NCI-H2081 (cell line): ENCODE measurements at regions not wholly inside any gene's neighbourhood (a gene's known extent, or its start where the extent isn't known, plus 50 kb on each side); places are given as distances from the start of the nearest gene placed in this dataset.
"Not testable (repeated sequence)": the region's sequence is repeated elsewhere in the genome, so short reads cannot be mapped to it uniquely, and the experiment has no call there.

ENCODE experiments used
- DNase-seq, 2 experiments: peaks; one replicate each; lab custom pipeline; 2025; lab: John Stamatoyannopoulos, UW

DNA sequence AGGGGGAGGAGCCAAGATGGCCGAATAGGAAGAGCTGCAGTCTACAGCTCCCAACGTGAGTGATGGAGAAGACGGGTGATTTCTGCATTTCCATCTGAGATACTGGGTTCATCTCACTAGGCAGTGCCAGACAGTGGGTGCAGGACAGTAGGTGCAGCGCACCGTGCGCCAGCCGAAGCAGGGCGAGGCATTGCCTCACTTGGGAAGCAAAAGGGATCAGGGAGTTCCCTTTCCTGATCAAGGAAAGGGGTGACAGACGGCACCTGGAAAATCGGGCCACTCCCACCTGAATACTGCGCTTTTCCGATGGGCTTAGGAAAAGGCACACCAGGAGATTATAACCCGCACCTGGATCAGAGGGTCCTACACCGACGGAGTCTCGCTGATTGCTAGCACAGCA lies 121.1 kb upstream of the SESTD1 start:
- not testable (repeated sequence) for DNase-seq

DNA sequence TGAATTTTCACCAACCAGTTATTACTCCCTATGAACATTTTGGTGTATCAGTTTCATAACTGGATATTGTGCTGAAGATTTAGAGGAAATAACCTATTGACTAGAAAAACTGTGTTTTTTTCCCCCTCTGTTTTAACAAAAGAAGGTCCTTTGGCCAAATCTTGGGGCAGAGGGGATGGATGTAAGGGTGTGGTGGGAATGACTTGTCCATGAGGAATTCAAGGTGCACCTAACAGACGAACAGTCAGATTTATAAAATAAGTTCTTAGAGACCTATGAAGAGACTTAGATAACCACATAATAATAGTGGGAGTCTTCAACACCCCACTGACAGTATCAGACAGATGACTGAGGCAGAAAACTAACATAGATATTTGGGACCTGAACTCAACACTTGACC lies 119.3 kb upstream of the SESTD1 start:
- no peak for DNase-seq

GRCh38 chr2:179377296-179377695 lies 112.7 kb upstream of the SESTD1 start:
- no peak for DNase-seq

GRCh38 chr2:179376881-179377280 lies 112.2 kb upstream of the SESTD1 start:
- DNase-seq, result no peak

- DNase-seq, result no peak
These were observed 109.2 kb upstream of the SESTD1 start for GRCh38 chr2:179373816-179374215.

DNA sequence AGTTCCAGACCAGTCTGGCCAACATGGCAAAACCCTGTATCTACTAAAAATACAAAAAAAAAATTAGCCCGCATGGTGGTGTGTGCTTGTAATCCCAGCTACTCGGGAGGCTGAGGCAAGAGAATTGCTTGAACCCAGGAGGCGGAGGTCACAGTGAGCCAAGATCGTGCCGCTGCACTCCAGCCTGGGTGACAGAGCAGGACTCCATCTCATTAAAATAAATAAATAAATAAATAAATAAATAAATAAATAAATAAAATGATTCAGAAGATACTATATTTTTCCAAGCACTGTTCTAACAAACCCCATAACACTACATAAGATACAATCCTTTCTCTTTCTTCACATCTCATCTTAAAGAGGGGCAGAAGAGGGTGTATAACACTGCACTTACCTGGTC lies 100.9 kb upstream of the SESTD1 start:
- not testable (repeated sequence) for DNase-seq

DNA sequence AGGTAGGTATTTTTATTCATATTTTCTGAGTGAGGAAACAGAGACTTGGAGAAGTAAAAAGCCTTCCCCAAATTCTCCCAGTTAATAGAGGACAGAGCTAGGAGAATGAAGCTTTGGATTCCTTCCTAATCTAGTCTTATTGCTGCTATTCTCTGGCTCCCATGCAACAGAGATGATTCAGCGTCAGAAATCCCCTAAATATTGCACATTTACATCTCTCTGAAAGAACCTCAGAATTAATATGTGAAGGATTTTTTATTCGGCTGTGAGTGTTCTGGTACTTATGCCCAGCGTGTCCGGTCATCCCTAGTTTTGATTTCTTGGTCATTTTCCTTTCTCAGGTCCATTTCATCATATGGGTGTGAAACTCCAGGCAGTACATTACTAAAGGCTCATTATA lies 91.2 kb upstream of the SESTD1 start:
- DNase-seq, result no peak

DNA sequence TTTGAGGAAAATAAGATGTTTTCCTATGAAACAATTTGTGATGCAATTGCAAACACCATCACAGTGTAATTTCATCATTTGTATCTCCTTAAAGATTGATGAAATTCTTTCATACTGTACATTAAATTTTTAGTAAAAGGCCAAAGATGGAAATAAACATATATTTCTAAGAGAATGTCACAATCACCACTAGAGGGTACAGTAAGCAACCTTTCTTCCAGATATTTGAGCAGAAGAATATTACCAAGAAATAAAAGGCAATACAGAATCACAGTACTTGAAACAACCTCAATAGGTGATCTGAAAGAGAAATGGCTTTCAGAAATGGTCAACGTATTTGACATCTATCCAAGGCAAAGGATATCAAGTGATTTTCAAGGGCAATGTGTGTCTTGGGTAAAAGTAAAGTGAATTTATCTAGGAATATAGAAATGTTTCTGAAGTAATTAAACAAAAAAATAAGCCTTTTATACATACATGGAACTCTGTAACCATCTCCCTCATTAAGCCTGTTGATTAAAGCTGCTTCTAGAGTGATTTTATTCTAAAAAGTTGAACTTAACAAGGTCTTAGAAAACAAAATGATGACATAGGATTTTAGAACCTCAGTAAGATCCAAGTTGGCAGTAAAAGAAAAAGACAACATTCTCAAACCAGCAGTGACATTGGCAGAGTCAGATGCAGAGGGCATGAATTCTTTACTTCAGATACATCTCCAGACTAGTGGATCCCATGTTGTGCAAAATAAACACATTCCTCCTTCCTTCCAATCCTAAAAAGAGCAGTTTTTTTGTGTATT lies 90.3 kb upstream of the SESTD1 start:
- DNase-seq, result no peak

DNA sequence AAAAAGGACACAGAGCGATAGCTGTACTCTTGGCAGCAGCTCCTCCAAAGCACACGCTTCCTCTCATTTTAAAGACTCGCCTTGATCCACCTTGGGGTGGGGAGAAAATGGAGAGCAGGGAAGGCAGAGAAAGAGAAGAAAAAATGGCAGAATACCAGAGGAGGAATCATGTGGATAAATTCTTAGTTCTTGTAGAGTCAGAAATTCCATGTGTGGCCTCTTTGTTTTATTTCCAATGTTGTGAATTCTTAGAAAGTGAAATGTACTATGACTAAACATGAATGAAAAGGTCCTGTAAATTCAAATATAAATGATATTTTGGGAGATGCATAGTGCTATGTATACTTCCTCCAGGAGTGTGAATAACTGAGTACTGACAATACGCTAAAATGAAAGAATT lies 89.7 kb upstream of the SESTD1 start:
- no peak for DNase-seq

- no peak for DNase-seq
These were observed 87.5 kb upstream of the SESTD1 start for GRCh38 chr2:179352181-179352580.

GRCh38 chr2:179351057-179351456 lies 86.4 kb upstream of the SESTD1 start:
- DNase-seq, result no peak

GRCh38 chr2:179349670-179350303 lies 85.2 kb upstream of the SESTD1 start:
- no peak for DNase-seq

DNA sequence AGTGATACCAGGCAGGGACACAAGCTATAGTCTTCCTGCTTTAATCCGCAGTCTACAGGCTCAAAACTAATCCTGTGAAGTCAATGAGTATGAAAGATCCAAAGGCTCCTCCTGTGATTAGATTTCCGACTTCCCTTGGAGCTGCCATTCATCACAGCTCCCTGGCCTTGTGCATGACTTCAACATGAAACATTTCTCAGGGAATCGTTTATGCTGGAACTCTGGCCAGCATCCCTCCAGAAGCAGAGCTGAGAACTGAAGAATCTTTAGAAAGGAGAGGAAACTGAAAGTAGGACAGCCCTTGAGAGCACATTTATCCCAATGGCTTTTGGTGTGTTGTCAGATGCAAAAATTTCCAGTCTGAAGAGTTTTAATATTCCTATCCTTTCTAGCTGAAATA lies 84.3 kb upstream of the SESTD1 start:
- DNase-seq, result no peak

GRCh38 chr2:179344970-179345369 lies 80.3 kb upstream of the SESTD1 start:
- no peak for DNase-seq

DNA sequence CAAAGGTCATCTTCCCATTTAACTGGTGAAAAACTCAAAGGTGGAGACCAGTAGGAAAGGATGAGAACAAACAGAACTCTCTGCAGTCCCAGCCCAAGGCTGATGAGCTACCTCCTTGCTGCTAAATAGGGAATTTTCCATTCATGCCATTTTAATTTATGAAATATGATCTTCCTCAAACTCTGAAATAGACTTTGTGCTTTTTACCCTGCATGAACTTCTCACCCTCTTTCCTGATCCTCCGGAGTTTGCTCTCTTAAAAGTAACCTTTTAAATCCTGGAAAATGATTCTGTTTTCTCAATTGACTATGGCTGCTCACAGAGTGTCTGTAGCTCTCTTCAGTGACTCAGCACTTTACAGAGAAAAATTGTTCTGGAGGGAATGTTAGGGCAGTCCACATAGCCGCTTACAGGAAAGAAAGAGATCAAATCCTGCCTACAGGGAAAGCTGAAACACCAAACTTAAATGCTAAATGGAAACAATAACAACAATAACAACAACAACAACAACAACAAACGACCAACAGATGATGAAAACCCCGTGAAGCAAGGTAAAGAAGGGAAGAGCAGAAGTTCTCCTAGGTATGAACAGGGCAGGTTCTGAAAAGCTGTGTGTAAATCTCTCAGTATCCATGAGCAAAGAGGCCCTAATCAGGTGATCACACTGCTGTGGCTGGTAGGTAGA lies 79.8 kb upstream of the SESTD1 start:
- DNase-seq, result no peak

DNA sequence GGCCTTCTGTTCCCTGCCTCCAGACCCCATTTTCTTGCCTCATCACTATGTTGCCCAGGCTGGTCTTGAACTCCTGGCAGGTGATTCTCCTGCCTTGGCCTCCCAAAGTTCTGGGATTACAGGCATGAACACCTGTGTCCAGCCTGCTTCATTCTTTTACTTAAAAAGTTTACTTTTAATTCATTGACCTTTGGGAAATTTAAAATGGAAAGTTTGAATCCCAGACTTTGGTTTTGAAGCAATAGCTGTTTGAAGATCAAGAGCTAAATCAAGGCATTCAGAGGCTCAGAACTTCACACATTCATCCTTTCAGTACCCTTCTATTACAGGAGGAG lies 79.3 kb upstream of the SESTD1 start:
- no peak for DNase-seq

DNA sequence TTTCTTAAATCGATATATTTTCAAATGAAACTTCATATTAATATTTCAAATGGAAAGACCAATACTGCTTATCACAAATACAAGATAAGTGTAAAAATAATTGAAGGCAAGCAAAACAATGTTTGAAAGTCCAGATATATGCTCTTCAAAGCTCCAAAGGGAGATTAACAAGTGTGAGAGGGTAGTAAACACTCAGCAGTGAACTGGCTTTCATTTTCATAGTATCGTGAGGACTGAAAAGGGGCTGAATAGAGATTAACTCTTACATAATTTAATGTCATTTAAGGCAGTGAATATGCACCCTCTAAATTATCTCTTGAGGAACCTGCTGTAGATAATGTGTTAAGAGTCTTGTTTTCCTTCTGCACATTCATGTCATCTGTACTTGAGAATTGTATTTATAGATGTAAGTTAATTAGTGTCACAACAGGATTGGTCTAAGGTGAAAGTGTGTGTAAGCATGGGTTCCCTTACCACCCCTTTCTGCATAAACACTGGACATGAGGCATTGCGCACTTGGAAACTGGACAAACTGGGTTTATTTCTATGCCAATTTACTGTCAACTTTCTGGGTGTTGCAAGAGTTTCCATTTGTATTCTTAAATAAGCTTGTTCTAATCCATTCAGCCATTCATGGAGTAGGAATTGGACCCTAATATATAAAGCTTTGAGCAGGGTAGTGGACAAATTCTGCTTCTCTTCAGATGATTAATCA lies 76.7 kb upstream of the SESTD1 start:
- DNase-seq, result no peak

- DNase-seq, result peak; percentile 10 to 55
These were observed 76.0 kb upstream of the SESTD1 start for GRCh38 chr2:179340678-179341077.

- DNase-seq, result no peak
These were observed 74.0 kb upstream of the SESTD1 start for GRCh38 chr2:179338681-179339080.

- no peak for DNase-seq
These were observed 72.3 kb upstream of the SESTD1 start for GRCh38 chr2:179336782-179337534.

DNA sequence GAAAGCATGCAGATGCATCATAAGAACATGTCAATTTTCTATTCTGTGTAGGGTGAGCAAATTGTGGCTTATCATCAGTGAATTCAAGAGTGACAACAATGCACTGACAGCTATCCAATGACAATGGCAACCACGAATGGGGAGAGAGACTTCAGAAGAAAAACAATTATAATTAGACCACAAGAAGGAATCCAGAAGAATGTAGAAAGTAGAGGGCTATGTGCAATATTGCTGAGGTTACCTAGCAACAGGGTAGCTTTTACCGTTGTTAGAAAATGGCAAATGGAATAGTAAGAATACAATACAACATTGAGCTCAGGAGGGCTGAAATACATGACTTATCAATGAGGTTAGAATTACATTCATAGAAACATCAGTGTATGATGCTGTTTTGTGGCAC lies 71.1 kb upstream of the SESTD1 start:
- no peak for DNase-seq

DNA sequence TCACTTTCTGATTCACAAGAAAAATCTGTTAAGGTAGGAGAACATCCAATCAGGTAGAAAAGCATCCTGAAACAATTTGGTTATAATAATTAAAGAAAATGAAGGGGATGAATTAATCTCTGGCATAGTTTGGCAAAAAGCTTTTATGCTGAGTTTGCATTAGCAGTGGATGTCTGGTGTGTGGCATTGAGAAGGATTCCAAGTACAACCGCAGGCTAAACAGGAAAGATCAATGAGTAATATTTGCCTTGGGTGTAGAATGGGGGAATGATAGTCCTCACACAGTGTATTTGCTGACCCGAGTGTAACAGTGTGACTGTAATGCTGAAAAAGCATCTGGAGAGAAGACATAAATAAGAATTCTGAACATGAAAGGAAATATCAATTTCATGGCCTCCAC lies 68.3 kb upstream of the SESTD1 start:
- DNase-seq, result no peak
